Choroid plexus epithelial cell (primary cell): ENCODE measurements at regions not wholly inside any gene's neighbourhood (a gene's known extent, or its start where the extent isn't known, plus 50 kb on each side); places are given as distances from the start of the nearest gene placed in this dataset.

Experiments
- DNase-seq: peaks from one replicate; pipeline ENCODE4 v3.0.0-alpha.2; 2010; ENCODE audit warnings: low read depth
- H3K4me3 ChIP-seq: 2 replicates; pipeline ENCODE4 v1.5.1; 2011; ENCODE audit warnings: low read depth, mild to moderate bottlenecking, control low read depth, low read length, moderate library complexity
- CTCF ChIP-seq: conservative IDR thresholded peaks from 2 replicates; pipeline ENCODE4 v1.5.1; 2011; ENCODE audit warnings: low read depth, mild to moderate bottlenecking, control low read depth, inconsistent platforms, low read length, moderate library complexity

- no peak for TF ChIP-seq CTCF
- DNase-seq, result no peak
- no peak overlapping the region for H3K4me3 ChIP-seq
Observed at GRCh38 chr4:95625020-95625419, 76.2 kb upstream of the UNC5C start.

- no peak for TF ChIP-seq CTCF
- no peak for DNase-seq
- H3K4me3 ChIP-seq, result no peak overlapping the region
Observed at GRCh38 chr4:95619525-95620443, 71.0 kb upstream of the UNC5C start.

- H3K4me3 ChIP-seq, result no peak overlapping the region
- no peak for DNase-seq
- no peak for TF ChIP-seq CTCF
Observed at GRCh38 chr4:95614684-95615205, 66.0 kb upstream of the UNC5C start.

GRCh38 chr4:95610061-95610569, 61.3 kb upstream of the UNC5C start:
- no peak overlapping the region for H3K4me3 ChIP-seq
- DNase-seq, result no peak
- no peak for TF ChIP-seq CTCF

GRCh38 chr4:95606739-95607138, 58.0 kb upstream of the UNC5C start:
- DNase-seq, result no peak
- no peak overlapping the region for H3K4me3 ChIP-seq

GRCh38 chr4:95603393-95603792, 54.6 kb upstream of the UNC5C start:
- no peak for TF ChIP-seq CTCF
- no peak overlapping the region for H3K4me3 ChIP-seq
- DNase-seq, result no peak

More at GRCh38 chr4:95606739-95607138, 58.0 kb upstream of the UNC5C start:
- no peak for TF ChIP-seq CTCF
